Fibroblast of lung (primary cell): ENCODE measurements at regions not wholly inside any gene's neighbourhood (a gene's known extent, or its start where the extent isn't known, plus 50 kb on each side); places are given as distances from the start of the nearest gene placed in this dataset.

Experiments
- CTCF ChIP-seq, 2 donors: IDR thresholded peaks in 1 of 2; conservative IDR thresholded peaks in 1 of 2; 1 replicate in 1 of 2; 2 replicates in 1 of 2; pipeline ENCODE4 v1.5.1; 2011 to 2012; ENCODE audit warnings: low read length in 2 of 2, control low read depth in 1 of 2, inconsistent platforms in 1 of 2, low read depth in 1 of 2, mild to moderate bottlenecking in 1 of 2
- EZH2 ChIP-seq: IDR thresholded peaks from 2 replicates; pipeline ENCODE4 v1.5.1; 2012; ENCODE audit warnings: low read length, control low read depth, mild to moderate bottlenecking; ENCODE audit errors: missing control alignments

- TF ChIP-seq CTCF (conservative IDR thresholded peaks at IDR 0.05 in 1 of 2, IDR thresholded peaks at IDR 0.05 in 1 of 2; ENCODE audit: low read depth in 1 of 2, low read length in 2 of 2): no peak
- no peak for TF ChIP-seq EZH2
Observed at GRCh38 chr1:81431624-81432000, 369.1 kb upstream of the ADGRL2 start.
